HEK293 (cell line): ENCODE measurements at regions not wholly inside any gene's neighbourhood (a gene's known extent, or its start where the extent isn't known, plus 50 kb on each side); places are given as distances from the start of the nearest gene placed in this dataset.
"Not testable (repeated sequence)": the region's sequence is repeated elsewhere in the genome, so short reads cannot be mapped to it uniquely, and the experiment has no call there.

ENCODE experiments used
- ATF2 ChIP-seq: fragments of 450-650 bp; formaldehyde crosslinking; IDR thresholded peaks from 2 replicates; pipeline ENCODE4 v1.5.1; 2016; ENCODE audit warnings: missing biosample characterization, missing genetic modification characterization, low read depth
- CTCF ChIP-seq: fragments of 450-650 bp; formaldehyde crosslinking; IDR thresholded peaks from 2 replicates; pipeline ENCODE4 v1.5.1; 2016; ENCODE audit warnings: missing biosample characterization, missing genetic modification characterization
- KLF1 ChIP-seq: fragments of 450-650 bp; formaldehyde crosslinking; IDR thresholded peaks from 2 replicates; pipeline ENCODE4 v1.5.1; 2016; ENCODE audit warnings: missing biosample characterization, missing genetic modification characterization
- SP7 ChIP-seq: fragments of 450-650 bp; formaldehyde crosslinking; IDR thresholded peaks from 2 replicates; pipeline ENCODE4 v1.5.1; 2016; ENCODE audit warnings: missing biosample characterization, missing genetic modification characterization
- YY2 ChIP-seq: fragments of 450-650 bp; formaldehyde crosslinking; IDR thresholded peaks from 2 replicates; pipeline ENCODE4 v1.5.1; 2016; ENCODE audit warnings: missing biosample characterization, missing genetic modification characterization
- ZBTB11 ChIP-seq: fragments of 450-650 bp; formaldehyde crosslinking; conservative IDR thresholded peaks from 2 replicates; pipeline ENCODE4 v1.5.1; 2016; ENCODE audit warnings: low read depth, missing biosample characterization, missing genetic modification characterization
- ZNF132 ChIP-seq: fragments of 450-650 bp; formaldehyde crosslinking; IDR thresholded peaks from 2 replicates; pipeline ENCODE4 v1.5.1; 2017; ENCODE audit warnings: missing biosample characterization, missing genetic modification characterization, borderline replicate concordance
- ZNF2 ChIP-seq: fragments of 450-650 bp; formaldehyde crosslinking; IDR thresholded peaks from 2 replicates; pipeline ENCODE4 v1.5.1; 2016; ENCODE audit warnings: missing biosample characterization, missing genetic modification characterization
- ZNF473 ChIP-seq: fragments of 450-650 bp; formaldehyde crosslinking; IDR thresholded peaks from 2 replicates; pipeline ENCODE4 v1.5.1; 2017; ENCODE audit warnings: missing biosample characterization, missing genetic modification characterization
- ZNF501 ChIP-seq: fragments of 450-650 bp; formaldehyde crosslinking; IDR thresholded peaks from 2 replicates; pipeline ENCODE4 v1.5.1; 2016; ENCODE audit warnings: missing biosample characterization, missing genetic modification characterization
- ZNF670 ChIP-seq: fragments of 450-650 bp; formaldehyde crosslinking; IDR thresholded peaks from 2 replicates; pipeline ENCODE4 v1.5.1; 2016; ENCODE audit warnings: missing biosample characterization, missing genetic modification characterization, low read depth
- ZNF704 ChIP-seq: fragments of 450-650 bp; formaldehyde crosslinking; IDR thresholded peaks from 2 replicates; pipeline ENCODE4 v1.5.1; 2016; ENCODE audit warnings: missing biosample characterization, missing genetic modification characterization

- TF ChIP-seq ZNF704 (tag by site-specific recombination); KLF1 (tag by site-specific recombination); ZNF670; ZNF2; ZBTB11 (tag by site-specific recombination); ZNF473 (tag by site-specific recombination); CTCF (tag by site-specific recombination); ZNF501 (tag by site-specific recombination); ATF2 (tag by site-specific recombination); YY2 (tag by site-specific recombination); SP7 (tag by site-specific recombination); ZNF132 (tag by site-specific recombination): not testable (repeated sequence)
These were observed 165.6 kb upstream of the TMEM45B start for GRCh38 chr11:129650044-129650443.
